Left ventricle myocardium inferior (tissue), 1 donor: ENCODE measurements at regions not wholly inside any gene's neighbourhood (a gene's known extent, or its start where the extent isn't known, plus 50 kb on each side); places are given as distances from the start of the nearest gene placed in this dataset.

Source experiments
- DNase-seq: peaks from one replicate; pipeline ENCODE4 v3.0.0-alpha.2; 2020
- H3K27ac ChIP-seq: fragments of 200-600 bp; replicated peaks from 2 replicates; pipeline ENCODE4 v1.8.0; 2021
- H3K27me3 ChIP-seq: fragments of 200-600 bp; 2 replicates; pipeline ENCODE4 v1.8.0; 2021; ENCODE audit warnings: low read depth
- H3K36me3 ChIP-seq: fragments of 200-600 bp; 2 replicates; pipeline ENCODE4 v1.8.0; 2021
- H3K4me1 ChIP-seq: fragments of 200-600 bp; 2 replicates; pipeline ENCODE4 v1.8.0; 2021
- H3K4me3 ChIP-seq: fragments of 200-600 bp; 2 replicates; pipeline ENCODE4 v1.8.0; 2021; ENCODE audit warnings: mild to moderate bottlenecking, moderate library complexity
- H3K9me3 ChIP-seq: fragments of 200-600 bp; replicated peaks from 2 replicates; pipeline ENCODE4 v1.8.0; 2021
- CTCF ChIP-seq: fragments of 200-600 bp; IDR thresholded peaks from 2 replicates; pipeline ENCODE4 v1.8.0; 2021; ENCODE audit warnings: antibody characterized with exemption, mild to moderate bottlenecking, borderline replicate concordance
- intact Hi-C: fragments of 100-400 bp; cut with micrococcal nuclease; formaldehyde crosslinking; loops from one replicate; pipeline ENCODE4 v1.11.0; 2022
- donor health status: DM: no; HTN: yes; CAD: no; lungs with severe emphysema.

- H3K4me3 ChIP-seq = no peak overlapping the region
- no peaks in the 10 kb centered on the region for H3K36me3 ChIP-seq
- H3K27me3 ChIP-seq = no peaks in the 10 kb centered on the region
- no peak overlapping the region for H3K27ac ChIP-seq
- no peaks in the 10 kb centered on the region for H3K4me1 ChIP-seq
- TF ChIP-seq CTCF = no peak
- DNase-seq = no peak
- no peaks in the 10 kb centered on the region for H3K9me3 ChIP-seq
- intact Hi-C loops = no loop called here
These were observed 1038.0 kb upstream of the PIK3C3 start for GRCh38 chr18:40917056-40917455.

- intact Hi-C loops = no loop called here
- Histone ChIP-seq H3K36me3 (no peaks in the 10 kb centered on the region), H3K27ac (no peak overlapping the region), H3K4me1 (no peaks in the 10 kb centered on the region), H3K4me3 (no peak overlapping the region), H3K9me3 (no peaks in the 10 kb centered on the region), H3K27me3 (no peaks in the 10 kb centered on the region)
- no peak for TF ChIP-seq CTCF
- DNase-seq = no peak
These were observed 1039.3 kb upstream of the PIK3C3 start for GRCh38 chr18:40915724-40916123.

GRCh38 chr18:40911582-40912254, 1043.3 kb upstream of the PIK3C3 start:
- DNase-seq = no peak
- intact Hi-C loops = no loop called here
- no peak overlapping the region for H3K4me3 ChIP-seq
- H3K27me3 ChIP-seq = no peaks in the 10 kb centered on the region
- no peaks in the 10 kb centered on the region for H3K4me1 ChIP-seq
- H3K27ac ChIP-seq = no peak overlapping the region
- no peaks in the 10 kb centered on the region for H3K36me3 ChIP-seq
- no peak for TF ChIP-seq CTCF
- H3K9me3 ChIP-seq = no peaks in the 10 kb centered on the region

- no peak for TF ChIP-seq CTCF
- Histone ChIP-seq H3K36me3 (no peaks in the 10 kb centered on the region), H3K4me1 (no peaks in the 10 kb centered on the region), H3K27me3 (no peaks in the 10 kb centered on the region), H3K4me3 (no peak overlapping the region), H3K27ac (no peak overlapping the region), H3K9me3 (no peaks in the 10 kb centered on the region)
- intact Hi-C loops = no loop called here
- DNase-seq = no peak
These were observed 1044.0 kb upstream of the PIK3C3 start for GRCh38 chr18:40911041-40911440.

- no peak for TF ChIP-seq CTCF
- H3K4me3 ChIP-seq = no peak overlapping the region
- no peaks in the 10 kb centered on the region for H3K9me3 ChIP-seq
- H3K4me1 ChIP-seq = no peaks in the 10 kb centered on the region
- no peaks in the 10 kb centered on the region for H3K36me3 ChIP-seq
- DNase-seq = no peak
- no peaks in the 10 kb centered on the region for H3K27me3 ChIP-seq
- intact Hi-C loops = no loop called here
- no peak overlapping the region for H3K27ac ChIP-seq
These were observed 1047.2 kb upstream of the PIK3C3 start for GRCh38 chr18:40907842-40908241.

- no peaks in the 10 kb centered on the region for H3K4me1 ChIP-seq
- TF ChIP-seq CTCF = no peak
These were observed 1050.7 kb upstream of the PIK3C3 start for GRCh38 chr18:40904295-40904694.

More at GRCh38 chr18:40904295-40904694, 1050.7 kb upstream of the PIK3C3 start:
- intact Hi-C loops = no loop called here
- H3K4me3 ChIP-seq = no peak overlapping the region
- H3K9me3 ChIP-seq = no peaks in the 10 kb centered on the region
- DNase-seq = no peak
- H3K36me3 ChIP-seq = no peaks in the 10 kb centered on the region
- H3K27me3 ChIP-seq = no peaks in the 10 kb centered on the region
- H3K27ac ChIP-seq = no peak overlapping the region
